ENCODE measurements at regions not wholly inside any gene's neighbourhood (a gene's known extent, or its start where the extent isn't known, plus 50 kb on each side); places are given as distances from the start of the nearest gene placed in this dataset.

GRCh38 chr12:128055567-128055966 lies 211.4 kb upstream of the TMEM132C start:
- no peak overlapping the region for H3K27ac ChIP-seq
- ATAC-seq (ENCODE audit: insufficient number of reproducible peaks, low FRiP score, low read depth), result no peak
- H3K36me3 ChIP-seq, result no peaks in the 10 kb centered on the region
- no peaks in the 10 kb centered on the region for H3K27me3 ChIP-seq (replicated peaks; ENCODE audit: insufficient read depth)
- no peak overlapping the region for H3K4me3 ChIP-seq
- TF ChIP-seq CTCF (IDR thresholded peaks at IDR 0.05), result no peak
- DNase-seq (ENCODE audit: low spot score), result no peak
- H3K4me1 ChIP-seq (ENCODE audit: control insufficient read depth in 1 of 2, low read depth in 2 of 2), result no peaks in the 10 kb centered on the region
- no peaks in the 10 kb centered on the region for H3K9me3 ChIP-seq

GRCh38 chr12:128056136-128056801 lies 210.7 kb upstream of the TMEM132C start:
- H3K36me3 ChIP-seq, result no peaks in the 10 kb centered on the region
- ATAC-seq (ENCODE audit: insufficient number of reproducible peaks, low FRiP score, low read depth) (no peak), DNase-seq (ENCODE audit: low spot score) (no peak)
- H3K27ac ChIP-seq, result no peak overlapping the region
- no peaks in the 10 kb centered on the region for H3K27me3 ChIP-seq (replicated peaks; ENCODE audit: insufficient read depth)
- no peaks in the 10 kb centered on the region for H3K9me3 ChIP-seq
- H3K4me3 ChIP-seq, result no peak overlapping the region
- TF ChIP-seq CTCF (IDR thresholded peaks at IDR 0.05), result no peak
- H3K4me1 ChIP-seq (ENCODE audit: control insufficient read depth in 1 of 2, low read depth in 2 of 2), result no peaks in the 10 kb centered on the region

- Histone ChIP-seq H3K4me3 (no peak overlapping the region), H3K9me3 (no peaks in the 10 kb centered on the region), H3K4me1 (ENCODE audit: control insufficient read depth in 1 of 2, low read depth in 2 of 2) (no peaks in the 10 kb centered on the region), H3K27me3 (replicated peaks; ENCODE audit: insufficient read depth) (no peaks in the 10 kb centered on the region), H3K36me3 (no peaks in the 10 kb centered on the region), H3K27ac (no peak overlapping the region)
- no peak for TF ChIP-seq CTCF (IDR thresholded peaks at IDR 0.05)
- no peak for DNase-seq (ENCODE audit: low spot score)
- no peak for ATAC-seq (ENCODE audit: insufficient number of reproducible peaks, low FRiP score, low read depth)
Measured at GRCh38 chr12:128057586-128057985, 209.4 kb upstream of the TMEM132C start.

- no peaks in the 10 kb centered on the region for H3K36me3 ChIP-seq
- no peaks in the 10 kb centered on the region for H3K9me3 ChIP-seq
- no peak for ATAC-seq (ENCODE audit: insufficient number of reproducible peaks, low FRiP score, low read depth)
- H3K27ac ChIP-seq, result no peak overlapping the region
- no peak for TF ChIP-seq CTCF (IDR thresholded peaks at IDR 0.05)
- no peaks in the 10 kb centered on the region for H3K27me3 ChIP-seq (replicated peaks; ENCODE audit: insufficient read depth)
- H3K4me1 ChIP-seq (ENCODE audit: control insufficient read depth in 1 of 2, low read depth in 2 of 2), result no peaks in the 10 kb centered on the region
- DNase-seq (ENCODE audit: low spot score), result no peak
- H3K4me3 ChIP-seq, result no peak overlapping the region
Measured at GRCh38 chr12:128059621-128060370, 207.2 kb upstream of the TMEM132C start.

GRCh38 chr12:128068211-128068610 lies 198.8 kb upstream of the TMEM132C start:
- no peaks in the 10 kb centered on the region for H3K9me3 ChIP-seq
- no peaks in the 10 kb centered on the region for H3K36me3 ChIP-seq
- no peak overlapping the region for H3K4me3 ChIP-seq
- TF ChIP-seq CTCF (IDR thresholded peaks at IDR 0.05), result no peak
- DNase-seq (ENCODE audit: low spot score) (no peak), ATAC-seq (ENCODE audit: insufficient number of reproducible peaks, low FRiP score, low read depth) (no peak)
- H3K27me3 ChIP-seq (replicated peaks; ENCODE audit: insufficient read depth), result no peaks in the 10 kb centered on the region
- H3K27ac ChIP-seq, result no peak overlapping the region
- no peaks in the 10 kb centered on the region for H3K4me1 ChIP-seq (ENCODE audit: control insufficient read depth in 1 of 2, low read depth in 2 of 2)
